Glomerular endothelial cell (primary cell): ENCODE measurements at regions not wholly inside any gene's neighbourhood (a gene's known extent, or its start where the extent isn't known, plus 50 kb on each side); places are given as distances from the start of the nearest gene placed in this dataset.

ENCODE experiments used
- DNase-seq: peaks from one replicate; pipeline ENCODE4 v3.0.0-alpha.2; 2011; ENCODE audit warnings: low read depth, low spot score; ENCODE audit errors: extremely low read depth

- no peak for DNase-seq
These were observed 152.0 kb upstream of the SLC10A2 start for GRCh38 chr13:103218253-103218652.

GRCh38 chr13:103213152-103213551, 146.9 kb upstream of the SLC10A2 start:
- DNase-seq: no peak

GRCh38 chr13:103210348-103210747, 144.1 kb upstream of the SLC10A2 start:
- DNase-seq: no peak

- DNase-seq: no peak
These were observed 137.6 kb upstream of the SLC10A2 start for GRCh38 chr13:103203735-103204330.

- no peak for DNase-seq
These were observed 134.1 kb upstream of the SLC10A2 start for GRCh38 chr13:103200118-103200885.

GRCh38 chr13:103199380-103200088, 133.3 kb upstream of the SLC10A2 start:
- no peak for DNase-seq

- DNase-seq: no peak
These were observed 130.1 kb upstream of the SLC10A2 start for GRCh38 chr13:103196356-103196755.

GRCh38 chr13:103195762-103196161, 129.5 kb upstream of the SLC10A2 start:
- DNase-seq: no peak

GRCh38 chr13:103194871-103195270, 128.7 kb upstream of the SLC10A2 start:
- no peak for DNase-seq

- DNase-seq: no peak
These were observed 126.4 kb upstream of the SLC10A2 start for GRCh38 chr13:103192511-103193135.

- no peak for DNase-seq
These were observed 124.6 kb upstream of the SLC10A2 start for GRCh38 chr13:103190841-103191240.

- no peak for DNase-seq
These were observed 122.6 kb upstream of the SLC10A2 start for GRCh38 chr13:103188713-103189326.

- no peak for DNase-seq
These were observed 121.5 kb upstream of the SLC10A2 start for GRCh38 chr13:103187721-103188156.

GRCh38 chr13:103184413-103184812, 118.2 kb upstream of the SLC10A2 start:
- no peak for DNase-seq

GRCh38 chr13:103178986-103179943, 113.0 kb upstream of the SLC10A2 start:
- DNase-seq: no peak

- DNase-seq: no peak
These were observed 108.7 kb upstream of the SLC10A2 start for GRCh38 chr13:103174966-103175365.

GRCh38 chr13:103168901-103169508, 102.8 kb upstream of the SLC10A2 start:
- DNase-seq: no peak

GRCh38 chr13:103164251-103164650, 98.0 kb upstream of the SLC10A2 start:
- DNase-seq: no peak

- DNase-seq: no peak
These were observed 95.3 kb upstream of the SLC10A2 start for GRCh38 chr13:103161476-103161875.
